ENCODE measurements at regions not wholly inside any gene's neighbourhood (a gene's known extent, or its start where the extent isn't known, plus 50 kb on each side); places are given as distances from the start of the nearest gene placed in this dataset.

- TF ChIP-seq, protein P1, sequence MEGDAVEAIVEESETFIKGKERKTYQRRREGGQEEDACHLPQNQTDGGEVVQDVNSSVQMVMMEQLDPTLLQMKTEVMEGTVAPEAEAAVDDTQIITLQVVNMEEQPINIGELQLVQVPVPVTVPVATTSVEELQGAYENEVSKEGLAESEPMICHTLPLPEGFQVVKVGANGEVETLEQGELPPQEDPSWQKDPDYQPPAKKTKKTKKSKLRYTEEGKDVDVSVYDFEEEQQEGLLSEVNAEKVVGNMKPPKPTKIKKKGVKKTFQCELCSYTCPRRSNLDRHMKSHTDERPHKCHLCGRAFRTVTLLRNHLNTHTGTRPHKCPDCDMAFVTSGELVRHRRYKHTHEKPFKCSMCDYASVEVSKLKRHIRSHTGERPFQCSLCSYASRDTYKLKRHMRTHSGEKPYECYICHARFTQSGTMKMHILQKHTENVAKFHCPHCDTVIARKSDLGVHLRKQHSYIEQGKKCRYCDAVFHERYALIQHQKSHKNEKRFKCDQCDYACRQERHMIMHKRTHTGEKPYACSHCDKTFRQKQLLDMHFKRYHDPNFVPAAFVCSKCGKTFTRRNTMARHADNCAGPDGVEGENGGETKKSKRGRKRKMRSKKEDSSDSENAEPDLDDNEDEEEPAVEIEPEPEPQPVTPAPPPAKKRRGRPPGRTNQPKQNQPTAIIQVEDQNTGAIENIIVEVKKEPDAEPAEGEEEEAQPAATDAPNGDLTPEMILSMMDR (conservative IDR thresholded peaks at IDR 0.05 in 1 of 2, IDR thresholded peaks at IDR 0.05 in 1 of 2; ENCODE audit: low read depth in 1 of 2, low read length in 2 of 2), result no peak
- TF ChIP-seq EZH2 (IDR thresholded peaks at IDR 0.05; ENCODE audit: low read length, missing control alignments), result no peak
These were observed 85.4 kb downstream of the MAIP1 start for GRCh38 chr2:200040831-200041230.

All from fibroblast of lung (primary cell).